Right cardiac atrium (tissue), 5 donors: ENCODE measurements at regions not wholly inside any gene's neighbourhood (a gene's known extent, or its start where the extent isn't known, plus 50 kb on each side); places are given as distances from the start of the nearest gene placed in this dataset.
A peak's percentile ranks its signal among the peaks of the same experiment; 100 is the strongest.

Experiments used
- ATAC-seq, 2 donors: fragments of 200-7000 bp; cut with Tn5 transposase; one replicate each; pipeline versions ENCODE4 v1.8.0 to v1.9.1; 2020; ENCODE audit warnings: moderate library complexity in 2 of 2, mild to moderate bottlenecking in 1 of 2
- DNase-seq, 3 donors: peaks; one replicate each; pipeline ENCODE4 v3.0.0-alpha.2; 2020
- H3K27ac ChIP-seq: one replicate; pipeline ENCODE4 v1.5.1; 2013; ENCODE audit warnings: mild to moderate bottlenecking, low read length, control low read depth, moderate library complexity
- H3K27me3 ChIP-seq: one replicate; pipeline ENCODE4 v1.6.1; 2013; ENCODE audit not compliant: control insufficient read depth, insufficient read depth
- H3K4me1 ChIP-seq: one replicate; pipeline ENCODE4 v1.6.1; 2013; ENCODE audit warnings: low read length; ENCODE audit not compliant: control insufficient read depth, insufficient read depth
- H3K4me3 ChIP-seq: one replicate; pipeline ENCODE4 v1.5.1; 2013; ENCODE audit warnings: low read length, control low read depth
- H3K9me3 ChIP-seq: one replicate; pipeline ENCODE4 v1.6.1; 2013; ENCODE audit warnings: low read length; ENCODE audit not compliant: control insufficient read depth
- WGBS: extraction: QIAGEN DNeasy Blood & Tissue Kit; methylation state at CpG from one replicate; pipeline ENCODE4 v1.1.7; 2013; 5-methylcytosine and 5-hydroxymethylcytosine counted together
- intact Hi-C, 4 donors: fragments of 100-400 bp; cut with DNase I; formaldehyde crosslinking; loops; one replicate each; pipeline versions ENCODE4 v1.11.0 to v1.14.0; 2022 to 2023
- donor health status: healthy with polysubstance abuse.
- donor health status: DM: no; HTN: yes; CAD: no.
- donor health status: DM: no; HTN: no; CAD: no.
- donor health status: DM: no; HTN: yes; CAD: no; lungs with severe emphysema.
- donor health status: DM: yes; HTN: yes; CAD: no.

GRCh38 chr18:66141716-66142115 lies 390.9 kb downstream of the CDH7 start:
- DNase-seq (no peak), ATAC-seq (no peak)
- Histone ChIP-seq H3K27me3 (no peaks in the 10 kb centered on the region), H3K4me1 (no peaks in the 10 kb centered on the region), H3K27ac (no peak overlapping the region), H3K9me3 (no peaks in the 10 kb centered on the region), H3K4me3 (no peak overlapping the region)
- intact Hi-C loops: no loop called here
- 90% methylated on average over 4 of the region's 4 CpGs for WGBS

GRCh38 chr18:66138642-66139041 lies 387.8 kb downstream of the CDH7 start:
- H3K4me1 ChIP-seq: no peaks in the 10 kb centered on the region
- H3K27me3 ChIP-seq: no peaks in the 10 kb centered on the region
- no peaks in the 10 kb centered on the region for H3K9me3 ChIP-seq
- intact Hi-C loops: no loop called here
- ATAC-seq (peak; percentile 69 to 71), DNase-seq (peak in 1 of 3 donors; percentile 42)
- no peak overlapping the region for H3K4me3 ChIP-seq
- WGBS: 53% methylated on average over 5 of the region's 5 CpGs
- H3K27ac ChIP-seq: no peak overlapping the region

- Histone ChIP-seq H3K27ac (no peak overlapping the region), H3K9me3 (no peaks in the 10 kb centered on the region)
- intact Hi-C loops: no loop called here
Observed at GRCh38 chr18:66136039-66136438, 385.2 kb downstream of the CDH7 start.

DNA sequence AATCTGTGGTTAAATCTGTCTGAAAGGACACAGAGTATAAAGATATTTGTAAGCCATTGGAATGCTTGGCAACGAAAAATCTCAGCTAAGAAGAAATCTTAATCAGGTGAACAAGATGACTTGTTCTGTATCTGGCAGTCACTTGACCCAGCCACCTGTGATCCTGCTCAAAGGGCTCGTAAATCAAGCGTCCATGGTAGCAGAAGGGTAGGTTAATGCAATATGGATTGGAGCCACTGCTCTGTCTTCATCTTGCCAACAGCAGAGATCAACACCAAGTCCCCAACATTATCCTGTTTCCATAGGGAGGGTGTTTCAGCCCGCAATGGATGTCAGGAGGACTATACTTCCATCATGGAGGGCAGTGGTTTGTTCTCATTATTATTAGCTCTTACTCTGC lies 378.4 kb downstream of the CDH7 start:
- DNase-seq: no peak
- H3K9me3 ChIP-seq: no peaks in the 10 kb centered on the region
- H3K27me3 ChIP-seq: no peaks in the 10 kb centered on the region
- no peak overlapping the region for H3K27ac ChIP-seq
- H3K4me3 ChIP-seq: no peak overlapping the region
- ATAC-seq: no peak
- intact Hi-C loops: no loop called here
- H3K4me1 ChIP-seq: no peaks in the 10 kb centered on the region
- WGBS: 68% methylated on average over 4 of the region's 4 CpGs

More at GRCh38 chr18:66136039-66136438, 385.2 kb downstream of the CDH7 start:
- H3K4me3 ChIP-seq: no peak overlapping the region
- WGBS: 78% methylated on average over 1 of the region's 1 CpG
- ATAC-seq (peak; percentile 52 to 73), DNase-seq (no peak)
- no peaks in the 10 kb centered on the region for H3K4me1 ChIP-seq
- H3K27me3 ChIP-seq: no peaks in the 10 kb centered on the region

DNA sequence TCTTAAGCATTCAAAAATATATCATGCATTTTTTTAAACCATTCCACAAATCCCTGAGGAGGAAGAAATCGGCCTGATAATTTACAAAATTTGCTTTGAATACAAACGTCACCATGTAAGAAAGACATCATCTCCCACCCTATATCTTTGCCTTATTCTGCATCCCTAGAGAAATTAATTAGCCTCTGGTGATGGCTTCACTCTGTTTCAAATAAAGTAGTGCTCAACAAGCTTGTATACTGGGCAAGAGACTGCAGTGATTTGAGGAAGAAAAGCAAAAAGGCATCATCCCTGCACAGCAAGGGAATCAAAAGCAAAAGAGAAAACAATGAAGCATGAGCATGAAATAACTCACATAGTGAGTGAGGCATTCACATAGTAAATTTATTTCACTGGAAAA lies 375.5 kb downstream of the CDH7 start:
- no peak for ATAC-seq
- intact Hi-C loops: no loop called here
- Histone ChIP-seq H3K27ac (no peak overlapping the region), H3K9me3 (no peaks in the 10 kb centered on the region), H3K4me3 (no peak overlapping the region), H3K4me1 (no peaks in the 10 kb centered on the region), H3K27me3 (no peaks in the 10 kb centered on the region)
- DNase-seq: no peak
- 50% methylated on average over 2 of the region's 2 CpGs for WGBS

DNA sequence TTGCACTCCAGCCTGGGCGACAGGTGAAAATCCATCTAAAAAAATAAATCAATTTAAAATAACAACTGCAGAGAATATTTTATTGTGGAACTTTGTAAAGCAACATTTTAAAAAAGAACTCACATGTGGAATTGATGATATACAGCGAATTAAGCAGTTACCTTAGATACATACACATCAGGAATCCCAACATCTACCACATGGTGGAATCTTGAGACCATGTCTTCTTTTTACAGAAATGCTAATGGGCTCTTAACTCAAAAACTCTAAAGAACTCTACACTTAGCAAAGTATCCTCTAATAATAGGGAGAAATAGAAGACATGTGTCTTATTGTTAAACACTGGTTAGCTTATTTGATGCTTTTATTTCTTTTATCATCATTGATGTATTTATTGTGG lies 373.6 kb downstream of the CDH7 start:
- 83% methylated on average over 2 of the region's 2 CpGs for WGBS
- no peak for DNase-seq
- no peak for ATAC-seq
- Histone ChIP-seq H3K4me1 (no peaks in the 10 kb centered on the region), H3K9me3 (no peaks in the 10 kb centered on the region), H3K27ac (no peak overlapping the region), H3K4me3 (no peak overlapping the region), H3K27me3 (no peaks in the 10 kb centered on the region)
- intact Hi-C loops: no loop called here

- no peaks in the 10 kb centered on the region for H3K9me3 ChIP-seq
- H3K27me3 ChIP-seq: no peaks in the 10 kb centered on the region
- ATAC-seq (no peak), DNase-seq (no peak)
- intact Hi-C loops: no loop called here
- no peak overlapping the region for H3K4me3 ChIP-seq
- H3K27ac ChIP-seq: no peak overlapping the region
- H3K4me1 ChIP-seq: no peaks in the 10 kb centered on the region
Observed at GRCh38 chr18:66119347-66119746, 368.5 kb downstream of the CDH7 start.

DNA sequence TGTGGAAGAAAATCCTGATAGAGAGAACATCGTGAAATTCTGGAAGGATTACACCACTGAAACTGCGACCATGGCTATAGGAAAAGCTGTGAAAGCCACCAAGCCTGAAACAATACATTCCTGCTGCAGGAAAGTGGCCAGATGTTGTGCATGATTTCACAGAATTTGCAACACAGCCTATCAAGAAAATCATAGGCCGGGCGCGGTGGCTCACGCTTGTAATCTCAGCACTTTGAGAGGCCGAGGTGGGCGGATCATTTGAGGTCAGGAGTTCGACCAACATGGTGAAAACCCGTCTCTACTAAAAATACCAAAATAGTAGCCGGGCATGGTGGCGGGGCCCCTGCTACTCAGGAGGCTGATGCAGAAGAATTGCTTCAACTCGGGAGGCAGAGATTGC lies 360.2 kb downstream of the CDH7 start:
- Histone ChIP-seq H3K4me3 (no peak overlapping the region), H3K27ac (no peak overlapping the region), H3K27me3 (no peaks in the 10 kb centered on the region), H3K4me1 (no peaks in the 10 kb centered on the region), H3K9me3 (no peaks in the 10 kb centered on the region)
- WGBS: 84% methylated on average over 13 of the region's 13 CpGs
- intact Hi-C loops: no loop called here
- ATAC-seq (no peak), DNase-seq (no peak)

GRCh38 chr18:66110607-66111006 lies 359.8 kb downstream of the CDH7 start:
- intact Hi-C loops: no loop called here
- no peak overlapping the region for H3K27ac ChIP-seq
- H3K9me3 ChIP-seq: no peaks in the 10 kb centered on the region
- H3K27me3 ChIP-seq: no peaks in the 10 kb centered on the region
- no peak overlapping the region for H3K4me3 ChIP-seq
- ATAC-seq (no peak), DNase-seq (no peak)
- WGBS: 70% methylated on average over 1 of the region's 1 CpG
- H3K4me1 ChIP-seq: no peaks in the 10 kb centered on the region

GRCh38 chr18:66109981-66110380 lies 359.2 kb downstream of the CDH7 start:
- no peak overlapping the region for H3K4me3 ChIP-seq
- WGBS: 76% methylated on average over 1 of the region's 1 CpG
- no peak overlapping the region for H3K27ac ChIP-seq
- DNase-seq (no peak), ATAC-seq (no peak)
- H3K4me1 ChIP-seq: no peaks in the 10 kb centered on the region
- H3K9me3 ChIP-seq: no peaks in the 10 kb centered on the region
- no peaks in the 10 kb centered on the region for H3K27me3 ChIP-seq
- intact Hi-C loops: no loop called here

DNA sequence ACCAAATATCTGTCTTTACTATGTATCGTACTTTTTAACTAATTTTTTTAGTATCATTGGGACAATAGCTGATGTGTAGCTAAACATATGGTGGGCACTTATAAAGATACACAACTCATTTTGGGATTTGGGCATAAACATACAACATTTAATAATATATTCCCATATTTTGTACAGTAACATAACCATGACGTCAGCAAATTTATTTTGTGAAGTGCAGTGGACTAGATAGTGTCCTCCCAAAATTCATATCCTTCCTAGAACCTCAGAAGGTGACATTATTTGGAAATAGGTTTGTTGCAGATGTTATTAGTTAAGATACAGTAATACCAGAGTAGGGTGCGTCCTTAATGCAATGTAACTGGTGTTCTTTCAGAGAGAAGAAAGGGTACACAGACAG lies 356.7 kb downstream of the CDH7 start:
- no peaks in the 10 kb centered on the region for H3K9me3 ChIP-seq
- intact Hi-C loops: no loop called here
- no peaks in the 10 kb centered on the region for H3K4me1 ChIP-seq
- H3K27me3 ChIP-seq: no peaks in the 10 kb centered on the region
- no peak for ATAC-seq
- WGBS: 84% methylated on average over 3 of the region's 3 CpGs
- H3K4me3 ChIP-seq: no peak overlapping the region
- H3K27ac ChIP-seq: no peak overlapping the region
- no peak for DNase-seq

DNA sequence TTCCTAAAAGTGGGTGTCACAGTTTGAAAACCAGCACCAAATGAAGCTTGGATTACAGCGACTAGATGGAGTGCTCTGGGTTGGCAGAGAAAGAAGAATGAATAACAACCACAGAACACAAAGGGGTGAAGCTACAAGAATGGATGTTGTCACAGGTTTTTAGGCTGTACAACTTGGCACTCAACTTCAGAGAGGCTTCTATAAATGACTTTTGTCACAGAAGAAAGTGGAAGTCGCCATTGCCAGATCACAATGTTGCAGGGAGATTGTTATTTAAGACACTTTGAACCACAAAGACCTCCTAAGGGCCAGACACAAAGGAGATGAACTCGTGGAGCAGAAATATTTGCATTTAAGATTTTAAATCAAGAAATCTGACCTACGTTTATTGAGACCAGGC lies 354.2 kb downstream of the CDH7 start:
- 44% methylated on average over 4 of the region's 4 CpGs for WGBS
- no peak overlapping the region for H3K27ac ChIP-seq
- intact Hi-C loops: no loop called here
- ATAC-seq (no peak), DNase-seq (no peak)
- no peaks in the 10 kb centered on the region for H3K9me3 ChIP-seq
- H3K4me1 ChIP-seq: no peaks in the 10 kb centered on the region
- H3K4me3 ChIP-seq: no peak overlapping the region
- H3K27me3 ChIP-seq: no peaks in the 10 kb centered on the region
